ENCODE measurements at regions not wholly inside any gene's neighbourhood (a gene's known extent, or its start where the extent isn't known, plus 50 kb on each side); places are given as distances from the start of the nearest gene placed in this dataset.

DNA sequence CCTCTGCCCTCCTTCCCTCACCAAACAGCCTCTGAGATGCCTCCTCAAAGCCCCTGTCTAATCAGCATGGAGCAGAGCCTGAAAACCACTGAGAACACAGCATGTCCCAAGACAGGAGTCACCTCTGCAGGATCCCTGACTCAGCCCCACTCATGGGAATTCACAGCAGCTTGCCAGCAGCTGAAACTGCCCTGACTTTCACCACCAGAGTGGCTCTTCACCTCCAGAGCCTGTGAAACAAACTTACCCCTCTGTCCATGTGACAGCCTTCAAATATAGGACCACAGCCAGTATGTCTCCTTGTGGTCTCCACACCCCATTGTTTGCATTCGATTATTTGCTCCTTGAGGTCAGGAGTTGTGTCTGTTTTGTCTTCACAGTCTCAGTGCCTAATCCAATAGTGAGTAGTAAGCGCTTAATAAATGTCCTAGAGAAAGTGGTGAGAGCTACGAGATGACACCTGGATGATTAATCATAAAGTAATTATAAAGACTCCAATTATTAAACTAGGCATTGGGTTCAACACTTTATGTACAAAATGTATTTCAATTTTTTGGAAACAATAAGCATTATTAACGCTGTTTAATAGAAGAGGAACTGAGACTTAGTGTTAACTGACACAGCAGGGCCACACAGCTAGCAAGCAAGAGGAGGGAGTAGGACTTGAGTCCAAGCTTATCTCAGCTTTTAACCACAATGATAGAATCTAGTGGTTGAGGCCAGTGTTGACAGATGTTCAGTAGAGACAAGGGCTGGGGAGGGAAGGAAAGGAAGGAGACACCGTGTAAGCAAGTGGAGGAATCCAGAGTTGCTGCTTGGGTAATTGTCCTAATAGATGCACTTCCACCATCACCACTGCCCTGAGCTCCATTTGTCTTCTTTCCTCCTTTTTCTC is 358.7 kb upstream of the TNP1 start:
- DNase-seq = peak; percentile 10

GRCh38 chr2:217216982-217217381 is 357.1 kb upstream of the TNP1 start:
- DNase-seq = no peak

GRCh38 chr2:217216316-217216715 is 356.5 kb upstream of the TNP1 start:
- DNase-seq = no peak

- DNase-seq = no peak
These were observed 356.0 kb upstream of the TNP1 start for GRCh38 chr2:217215877-217216276.

DNA sequence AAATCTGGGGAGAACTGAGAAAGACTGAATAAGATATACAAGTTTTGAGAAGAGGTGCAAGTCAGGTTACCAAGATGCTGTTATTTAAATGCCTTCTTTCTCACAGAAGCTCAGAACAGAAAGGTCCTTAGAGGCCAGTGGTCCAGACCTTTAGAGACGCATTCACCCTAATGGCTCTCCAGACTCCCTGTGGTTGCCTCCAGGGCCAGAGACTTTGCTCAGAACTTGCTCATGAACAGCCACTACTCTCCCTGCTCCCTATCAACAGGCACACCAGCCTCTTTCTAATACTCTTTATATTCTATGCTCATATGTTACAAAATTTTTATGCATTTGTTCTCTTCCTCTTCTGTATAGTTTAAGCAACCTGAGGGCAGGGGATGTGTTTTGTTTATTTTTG is 349.0 kb upstream of the TNP1 start:
- no peak for DNase-seq

- no peak for DNase-seq
These were observed 347.8 kb upstream of the TNP1 start for GRCh38 chr2:217207699-217208010.

- DNase-seq = no peak
These were observed 347.2 kb upstream of the TNP1 start for GRCh38 chr2:217206907-217207698.

DNA sequence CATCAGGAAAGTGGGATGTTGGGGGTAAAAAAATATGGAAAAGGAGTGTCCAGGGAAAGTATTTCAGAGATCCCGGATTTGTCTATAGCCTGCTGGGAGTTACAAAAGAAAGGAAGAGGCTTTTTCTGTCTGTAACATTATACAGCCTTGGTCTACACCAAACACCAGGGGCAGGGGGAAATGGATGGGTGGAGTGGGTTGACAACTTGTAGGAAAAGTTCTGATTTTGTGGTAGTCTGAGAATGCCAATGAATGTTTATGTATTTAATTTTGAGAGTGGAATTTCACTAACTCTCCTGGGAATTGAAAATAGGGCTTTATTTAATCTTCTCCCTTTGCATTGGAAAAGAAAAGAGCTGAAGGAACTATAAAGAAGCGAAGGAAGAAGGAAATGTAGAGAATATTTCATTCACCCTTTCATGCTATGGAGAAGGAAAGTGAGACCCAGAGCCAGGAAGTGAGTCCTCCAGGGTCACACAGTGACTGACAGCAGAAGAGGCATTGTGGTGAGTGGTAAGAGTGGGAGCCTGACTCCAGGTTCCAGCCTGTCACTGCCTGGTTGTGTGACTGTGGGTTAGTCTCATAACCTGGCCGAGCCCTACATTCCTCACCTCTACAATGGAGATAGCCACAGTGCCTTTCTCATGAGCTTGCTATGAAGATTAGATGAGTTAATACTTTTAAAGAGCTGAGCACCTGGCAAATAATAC is 346.3 kb upstream of the TNP1 start:
- DNase-seq = no peak

- no peak for DNase-seq
These were observed 344.5 kb upstream of the TNP1 start for GRCh38 chr2:217204358-217204757.

DNA sequence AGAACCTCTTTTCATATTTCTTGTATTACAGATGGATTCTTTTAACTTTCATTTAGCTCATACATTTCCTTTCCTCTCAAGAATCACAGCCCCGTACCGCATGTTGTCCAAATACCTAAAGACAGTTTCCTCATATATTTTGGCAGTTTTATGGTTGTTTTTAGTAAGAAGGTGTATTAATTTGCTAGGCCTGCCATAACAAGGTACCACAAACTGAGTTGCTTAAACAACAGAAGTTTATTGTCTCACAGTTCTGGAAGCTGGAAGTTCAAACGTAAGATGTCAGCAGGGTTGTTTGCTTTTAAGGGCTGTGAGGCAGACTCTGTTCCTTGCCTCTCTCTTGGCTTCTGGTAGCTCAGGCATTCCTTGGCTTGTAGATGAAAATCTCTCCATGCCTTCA is 343.2 kb upstream of the TNP1 start:
- no peak for DNase-seq

DNA sequence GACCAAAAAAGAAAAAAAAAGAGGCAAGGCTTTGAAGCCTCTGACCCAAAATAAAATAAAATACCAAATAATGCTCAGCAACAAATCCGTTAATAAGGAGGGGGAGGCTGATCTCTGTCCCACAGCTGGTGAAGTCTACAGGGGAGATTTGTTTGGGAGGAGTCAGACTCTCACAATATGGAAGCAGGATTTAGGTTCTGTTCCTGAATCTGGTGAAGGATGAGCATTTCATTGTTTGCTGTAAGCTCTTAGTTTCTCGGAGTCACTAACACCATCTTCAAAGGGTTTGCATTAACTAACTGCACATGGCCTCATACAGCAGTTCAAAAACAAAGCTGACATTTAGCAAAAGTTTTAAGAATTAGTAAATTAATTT is 339.4 kb upstream of the TNP1 start:
- no peak for DNase-seq

- no peak for DNase-seq
These were observed 336.0 kb upstream of the TNP1 start for GRCh38 chr2:217195658-217196446.

DNA sequence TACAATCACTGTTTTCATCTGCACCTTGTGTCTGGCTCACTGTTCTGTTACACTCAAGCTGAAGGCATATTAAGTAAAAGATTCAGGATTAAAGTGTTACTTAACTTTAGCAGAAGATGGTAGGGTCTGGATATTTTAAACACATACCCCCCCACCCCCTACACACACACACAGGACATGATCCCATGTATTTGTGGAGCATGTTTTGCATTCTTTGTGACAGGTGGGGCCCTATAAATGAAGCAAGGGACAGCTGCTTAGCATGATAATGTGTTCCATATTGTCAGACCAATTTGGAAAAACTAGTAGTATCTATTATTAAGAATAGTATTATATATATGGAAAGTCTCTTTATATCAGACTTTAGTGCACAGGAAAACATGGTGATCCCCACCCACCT is 335.2 kb upstream of the TNP1 start:
- no peak for DNase-seq

DNA sequence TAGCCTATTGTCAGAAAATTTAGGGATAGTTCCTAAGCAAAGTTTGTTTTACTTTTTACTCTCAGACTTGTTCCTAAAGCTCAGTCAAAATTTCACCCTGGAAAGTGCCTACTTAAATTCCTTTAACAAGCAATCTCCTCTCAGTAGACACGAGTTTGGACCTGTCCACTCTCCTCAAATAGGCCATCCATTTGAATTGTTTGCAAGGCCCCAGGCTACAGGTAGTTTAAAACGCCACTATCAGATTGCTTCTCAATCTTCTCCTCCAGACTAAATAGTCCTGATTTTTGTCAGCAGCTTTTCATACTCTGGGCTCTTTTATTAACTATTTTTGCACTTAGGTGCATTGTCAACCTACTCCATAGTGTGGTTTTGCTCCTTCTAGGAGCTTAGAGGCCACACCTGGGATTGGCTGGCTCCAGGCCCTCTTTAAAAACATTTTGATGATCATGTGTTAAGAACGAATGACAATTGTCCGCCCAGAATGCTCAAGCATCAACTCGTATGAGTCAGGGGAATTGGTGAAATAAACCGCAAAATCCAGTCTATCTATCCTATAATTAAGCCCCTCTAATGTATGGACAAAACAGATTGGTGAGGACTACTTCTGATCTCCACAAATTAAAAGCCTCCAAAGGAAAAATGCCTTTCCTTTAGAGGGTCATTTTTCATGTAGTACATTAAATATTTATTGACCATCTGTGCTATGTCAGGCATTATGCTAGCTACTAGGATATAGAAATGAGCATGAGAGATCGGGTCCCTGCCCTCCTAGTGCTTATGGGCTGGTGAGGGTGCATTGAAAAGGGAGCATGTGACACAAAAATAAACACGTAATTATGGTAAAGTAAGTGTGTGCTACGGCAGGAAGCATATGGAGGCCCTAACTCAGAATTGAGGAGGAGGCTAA is 333.8 kb upstream of the TNP1 start:
- no peak for DNase-seq

GRCh38 chr2:217192366-217192765 is 332.5 kb upstream of the TNP1 start:
- no peak for DNase-seq

DNA sequence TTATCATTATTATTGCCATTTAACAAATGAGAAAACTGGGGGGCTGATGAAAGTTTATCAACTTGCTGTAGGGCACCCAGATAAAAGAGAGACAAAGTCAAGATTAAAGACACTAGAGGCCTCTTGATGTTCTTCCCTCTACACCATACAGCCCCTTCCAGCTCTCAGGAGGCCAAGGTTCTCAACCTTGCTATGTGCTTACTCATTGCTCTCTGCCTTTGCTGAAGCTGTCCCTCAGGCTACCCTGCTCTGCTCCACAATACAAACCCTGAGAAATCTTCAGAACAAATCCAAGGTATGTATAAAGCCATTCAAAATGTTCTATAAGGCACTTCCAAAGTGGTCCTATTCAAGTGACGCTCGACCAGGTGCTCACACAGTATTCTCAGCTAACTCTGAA is 329.9 kb upstream of the TNP1 start:
- no peak for DNase-seq

GRCh38 chr2:217189131-217189530 is 329.3 kb upstream of the TNP1 start:
- DNase-seq = no peak

GRCh38 chr2:217186668-217187159 is 326.9 kb upstream of the TNP1 start:
- no peak for DNase-seq

GRCh38 chr2:217186152-217186551 is 326.3 kb upstream of the TNP1 start:
- DNase-seq = no peak

DNA sequence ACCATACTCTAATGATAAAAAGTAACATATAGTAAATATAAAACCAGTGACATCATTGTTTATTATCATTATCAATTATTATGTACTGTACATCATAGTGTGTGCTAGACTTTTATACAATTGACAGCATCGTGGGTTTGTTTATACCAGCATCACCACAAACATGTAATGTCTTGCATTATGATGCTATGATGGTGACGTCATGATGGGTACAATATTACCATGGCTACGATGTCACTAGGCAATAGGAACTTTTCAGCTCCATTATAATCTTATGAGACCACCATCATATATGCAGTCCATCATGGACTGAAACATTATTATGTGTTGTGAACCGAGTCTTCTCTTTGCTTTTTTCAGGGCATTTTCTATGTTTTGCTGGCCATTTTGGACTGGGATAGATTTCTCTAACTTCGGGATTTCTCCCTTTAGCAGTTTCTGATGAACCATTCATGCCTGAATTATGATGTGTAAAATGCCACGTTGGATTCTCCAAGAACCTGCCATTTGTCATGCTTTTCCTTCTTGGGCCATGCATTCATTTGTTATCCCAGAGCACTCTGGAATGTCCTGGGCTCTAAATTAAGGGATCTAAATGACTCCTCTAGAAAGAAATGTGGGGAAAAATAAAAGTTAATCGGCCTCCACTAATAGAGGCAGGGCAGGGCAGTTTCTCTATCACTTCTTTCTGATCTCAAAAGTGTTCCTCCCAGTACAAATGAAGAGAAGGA is 325.6 kb upstream of the TNP1 start:
- no peak for DNase-seq

DNA sequence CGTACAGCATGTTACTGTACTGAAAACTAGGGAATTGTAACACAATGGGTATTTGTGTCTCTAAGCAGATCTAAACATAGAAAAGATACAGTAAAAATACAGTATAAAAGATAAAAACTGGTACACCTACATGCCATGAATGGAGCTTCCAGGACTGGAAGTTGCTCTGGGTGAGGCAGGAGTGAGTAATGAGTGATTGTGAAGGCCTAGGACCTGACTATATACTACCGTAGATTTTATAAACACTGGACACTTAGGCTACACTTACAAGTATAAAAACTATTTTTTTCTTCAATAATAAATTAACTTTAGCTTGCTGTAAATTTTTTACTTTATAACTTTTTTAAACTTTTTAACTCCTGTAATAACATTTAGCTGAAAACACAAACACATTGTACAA is 324.4 kb upstream of the TNP1 start:
- no peak for DNase-seq
